OCI-LY7 (cell line): ENCODE measurements at regions not wholly inside any gene's neighbourhood (a gene's known extent, or its start where the extent isn't known, plus 50 kb on each side); places are given as distances from the start of the nearest gene placed in this dataset.
"Not testable (repeated sequence)": the region's sequence is repeated elsewhere in the genome, so short reads cannot be mapped to it uniquely, and the experiment has no call there.

Experiments used
- BruUV-seq: library from RNA; stranded (reverse); fragments of 400-500 nt; replicated peaks from 2 replicates; lab custom pipeline; 2021; lab: Mats Ljungman, UMichigan
- CTCF ChIA-PET: fragments of 300-600 bp; sonication (Branson Sonifier 250); formaldehyde crosslinking; loops from one replicate; lab custom pipeline; 2022; ENCODE audit warnings: antibody characterized with exemption; ENCODE audit not compliant: unreplicated experiment; lab: Charles Lee
- POLR2A ChIA-PET: fragments of 300-600 bp; sonication (Branson Sonifier 250); formaldehyde crosslinking; loops from one replicate; lab custom pipeline; 2022; ENCODE audit warnings: antibody characterized with exemption; lab: Charles Lee
- DNase-seq: peaks from one replicate; pipeline ENCODE4 v3.0.0-alpha.2; 2015; ENCODE audit warnings: low spot score
- H2AFZ ChIP-seq: fragments of 200-600 bp; sonication (generic), shearing (Covaris generic); 2 replicates; pipeline ENCODE4 v1.6.1; 2014; ENCODE audit warnings: mild to moderate bottlenecking, antibody characterized with exemption, low read length, moderate library complexity
- H3K27ac ChIP-seq: fragments of 200-600 bp; sonication (generic); 2 replicates; pipeline ENCODE4 v1.5.1; 2014; ENCODE audit warnings: mixed run types, low read depth, mild to moderate bottlenecking, moderate library complexity, low read length, inconsistent platforms; ENCODE audit not compliant: poor library complexity, severe bottlenecking
- H3K36me3 ChIP-seq: fragments of 200-600 bp; sonication (generic); 2 replicates; pipeline ENCODE4 v1.6.1; 2014; ENCODE audit warnings: mild to moderate bottlenecking, antibody characterized with exemption, low read length, moderate library complexity, mixed read lengths; ENCODE audit not compliant: insufficient read depth
- H3K4me1 ChIP-seq: fragments of 200-600 bp; sonication (generic); 2 replicates; pipeline ENCODE4 v1.5.1; 2014; ENCODE audit warnings: mild to moderate bottlenecking, low read length; ENCODE audit not compliant: insufficient read depth, poor library complexity, severe bottlenecking
- H3K4me2 ChIP-seq: fragments of 200-600 bp; sonication (generic); 2 replicates; pipeline ENCODE4 v1.6.1; 2014; ENCODE audit warnings: mild to moderate bottlenecking, low read length
- H3K4me3 ChIP-seq: fragments of 200-600 bp; sonication (generic); 2 replicates; pipeline ENCODE4 v1.5.1; 2014; ENCODE audit warnings: mild to moderate bottlenecking, low read depth, low read length; ENCODE audit not compliant: poor library complexity, severe bottlenecking
- H3K79me2 ChIP-seq: fragments of 200-600 bp; sonication (generic); 2 replicates; pipeline ENCODE4 v1.6.1; 2016; ENCODE audit warnings: low read depth, mild to moderate bottlenecking, low read length, moderate library complexity, mixed read lengths; ENCODE audit not compliant: insufficient read depth
- H3K9me2 ChIP-seq: fragments of 200-600 bp; sonication (generic); 2 replicates; pipeline ENCODE4 v1.6.1; 2016; ENCODE audit warnings: mild to moderate bottlenecking, low read length, mixed read lengths; ENCODE audit not compliant: insufficient read depth
- H3K9me3 ChIP-seq: fragments of 200-600 bp; sonication (generic); 2 replicates; pipeline ENCODE4 v1.6.1; 2014; ENCODE audit warnings: mild to moderate bottlenecking, mixed run types, low read length, mixed read lengths
- H4K20me1 ChIP-seq: fragments of 200-600 bp; sonication (generic); 2 replicates; pipeline ENCODE4 v1.6.1; 2014; ENCODE audit warnings: mild to moderate bottlenecking, antibody characterized with exemption, low read length, moderate library complexity, mixed read lengths; ENCODE audit not compliant: insufficient read depth
- EZH2phosphoT487 ChIP-seq: fragments of 200-600 bp; sonication (generic); IDR thresholded peaks from 2 replicates; pipeline ENCODE4 v1.6.1; 2018; ENCODE audit warnings: low read depth, borderline replicate concordance, mild to moderate bottlenecking, mixed run types, antibody characterized with exemption, low read length, moderate library complexity, mixed read lengths
- intact Hi-C: fragments of 100-400 bp; cut with micrococcal nuclease; formaldehyde crosslinking; loops from one replicate; pipeline ENCODE4 v1.10.0; 2022; ENCODE audit not compliant: unreplicated experiment
- TF ChIP-seq, protein P1 (sequence below): fragments of 200-600 bp; sonication (generic); conservative IDR thresholded peaks from 2 replicates; pipeline ENCODE4 v1.5.1; 2014; ENCODE audit warnings: mild to moderate bottlenecking, antibody characterized with exemption, low read length, moderate library complexity, mixed read lengths

- intact Hi-C loops, result no loop called here
- no peaks in the 10 kb centered on the region for H4K20me1 ChIP-seq
- no peak for DNase-seq
- ChIA-PET CTCF (no interaction called here), POLR2A (no interaction called here)
- no peak overlapping the region for H3K4me3 ChIP-seq
- TF ChIP-seq EZH2phosphoT487, result no peak
- TF ChIP-seq, protein P1, sequence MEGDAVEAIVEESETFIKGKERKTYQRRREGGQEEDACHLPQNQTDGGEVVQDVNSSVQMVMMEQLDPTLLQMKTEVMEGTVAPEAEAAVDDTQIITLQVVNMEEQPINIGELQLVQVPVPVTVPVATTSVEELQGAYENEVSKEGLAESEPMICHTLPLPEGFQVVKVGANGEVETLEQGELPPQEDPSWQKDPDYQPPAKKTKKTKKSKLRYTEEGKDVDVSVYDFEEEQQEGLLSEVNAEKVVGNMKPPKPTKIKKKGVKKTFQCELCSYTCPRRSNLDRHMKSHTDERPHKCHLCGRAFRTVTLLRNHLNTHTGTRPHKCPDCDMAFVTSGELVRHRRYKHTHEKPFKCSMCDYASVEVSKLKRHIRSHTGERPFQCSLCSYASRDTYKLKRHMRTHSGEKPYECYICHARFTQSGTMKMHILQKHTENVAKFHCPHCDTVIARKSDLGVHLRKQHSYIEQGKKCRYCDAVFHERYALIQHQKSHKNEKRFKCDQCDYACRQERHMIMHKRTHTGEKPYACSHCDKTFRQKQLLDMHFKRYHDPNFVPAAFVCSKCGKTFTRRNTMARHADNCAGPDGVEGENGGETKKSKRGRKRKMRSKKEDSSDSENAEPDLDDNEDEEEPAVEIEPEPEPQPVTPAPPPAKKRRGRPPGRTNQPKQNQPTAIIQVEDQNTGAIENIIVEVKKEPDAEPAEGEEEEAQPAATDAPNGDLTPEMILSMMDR, result no peak
- no TSS peak for BruUV-seq
- no peak overlapping the region for H3K27ac ChIP-seq
- H3K4me1 ChIP-seq, result no peaks in the 10 kb centered on the region
- H3K36me3 ChIP-seq, result no peaks in the 10 kb centered on the region
- no peaks in the 10 kb centered on the region for H3K9me3 ChIP-seq
- H2AFZ ChIP-seq, result no peak overlapping the region
- H3K79me2 ChIP-seq, result no peaks in the 10 kb centered on the region
- H3K9me2 ChIP-seq, result no peaks in the 10 kb centered on the region
- H3K4me2 ChIP-seq, result no peak overlapping the region
These were observed 1209.8 kb downstream of the FLRT2 start for GRCh38 chr14:86739761-86740160.

DNA sequence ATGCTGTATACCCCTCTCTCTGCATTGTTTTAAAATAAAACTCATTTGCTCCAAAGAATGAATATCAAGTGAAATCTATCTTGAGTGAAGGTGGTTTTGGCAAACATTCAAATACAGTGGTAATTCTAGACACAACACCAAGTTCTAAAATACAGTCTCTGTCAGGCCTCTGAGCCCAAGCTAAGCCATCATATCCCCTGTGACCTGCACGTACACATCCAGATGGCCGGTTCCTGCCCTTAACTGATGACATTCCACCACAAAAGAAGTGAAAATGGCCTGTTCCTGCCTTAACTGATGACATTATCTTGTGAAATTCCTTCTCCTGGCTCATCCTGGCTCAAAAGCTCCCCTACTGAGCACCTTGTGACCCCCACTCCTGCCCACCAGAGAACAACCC, 1201.5 kb downstream of the FLRT2 start:
- H3K4me1 ChIP-seq, H3K4me3 ChIP-seq, POLR2A ChIA-PET, BruUV-seq, H3K9me2 ChIP-seq, intact Hi-C loops, H4K20me1 ChIP-seq, DNase-seq, H3K9me3 ChIP-seq, H3K79me2 ChIP-seq, CTCF ChIA-PET, H3K4me2 ChIP-seq, H2AFZ ChIP-seq, H3K27ac ChIP-seq, H3K36me3 ChIP-seq: not testable (repeated sequence)

DNA sequence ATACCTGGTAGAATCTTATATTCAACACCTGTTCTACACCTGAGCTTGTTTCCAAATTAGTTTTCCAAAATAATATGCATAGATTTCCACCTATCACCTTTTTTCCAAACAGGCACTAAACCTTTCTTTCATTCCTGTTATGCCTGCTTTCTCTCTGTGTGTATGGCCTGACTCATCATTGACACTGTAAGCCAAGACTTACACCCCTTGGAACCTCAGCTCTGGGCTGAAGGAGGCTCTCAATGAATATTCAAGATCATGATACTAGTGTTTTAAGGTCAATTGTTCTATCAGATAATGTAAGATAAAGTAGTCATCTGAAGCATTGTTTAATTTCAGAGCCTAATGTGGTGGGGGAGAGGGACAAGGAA, 1193.3 kb downstream of the FLRT2 start:
- POLR2A ChIA-PET, result interaction anchor here (1.2 kb wide), 1 partner anchor 11 kb away, joined by 3 read pairs; no protein-coding TSS in a partner anchor
- BruUV-seq, result no TSS peak

More for the DNA sequence above, 1193.3 kb downstream of the FLRT2 start:
- no peaks in the 10 kb centered on the region; the same call in 1 of the 2 replicates for H3K9me2 ChIP-seq
- H3K9me3 ChIP-seq, result no peaks in the 10 kb centered on the region
- no peak overlapping the region for H3K4me2 ChIP-seq
- H2AFZ ChIP-seq, result no peak overlapping the region
- TF ChIP-seq EZH2phosphoT487, result no peak
- TF ChIP-seq, protein P1, result no peak
- intact Hi-C loops, result no loop called here
- no peak overlapping the region for H3K4me3 ChIP-seq
- no peak for DNase-seq
- no peaks in the 10 kb centered on the region for H4K20me1 ChIP-seq
- H3K79me2 ChIP-seq, result no peaks in the 10 kb centered on the region
- CTCF ChIA-PET, result no interaction called here
- no peaks in the 10 kb centered on the region for H3K4me1 ChIP-seq
- H3K36me3 ChIP-seq, result no peaks in the 10 kb centered on the region
- H3K27ac ChIP-seq, result no peak overlapping the region
